ENCODE measurements at regions not wholly inside any gene's neighbourhood (a gene's known extent, or its start where the extent isn't known, plus 50 kb on each side); places are given as distances from the start of the nearest gene placed in this dataset.

- no peaks in the 10 kb centered on the region for H3K27me3 ChIP-seq (ENCODE audit: control insufficient read depth, insufficient read depth, low read length)
- no peak for DNase-seq (ENCODE audit: low read depth in 2 of 2)
- no peaks in the 10 kb centered on the region for H3K9me3 ChIP-seq (ENCODE audit: control insufficient read depth, insufficient read depth, low read depth, low read length)
- H3K79me2 ChIP-seq (ENCODE audit: control insufficient read depth, insufficient read depth, low read length) = no peaks in the 10 kb centered on the region
- no peak overlapping the region for H2AFZ ChIP-seq (ENCODE audit: low read length)
- H3K9ac ChIP-seq (ENCODE audit: insufficient read depth, low read length) = no peak overlapping the region
- H3K27ac ChIP-seq (ENCODE audit: insufficient read depth, low read length) = no peak overlapping the region
- no peak overlapping the region for H3K4me2 ChIP-seq (ENCODE audit: extremely low read depth, insufficient read depth, low read length)
- no peak for TF ChIP-seq CTCF (conservative IDR thresholded peaks at IDR 0.05 in 1 of 2, IDR thresholded peaks at IDR 0.05 in 1 of 2; ENCODE audit: low read depth in 1 of 2, low read length in 2 of 2)
- no peak for TF ChIP-seq EZH2 (IDR thresholded peaks at IDR 0.05; ENCODE audit: low read length, missing control alignments)
- no peak overlapping the region for H3K4me3 ChIP-seq (replicated peaks in 1 of 4; ENCODE audit: control extremely low read depth in 1 of 4, insufficient read depth in 1 of 4, low read depth in 3 of 4, low read length in 4 of 4)
- H3K4me1 ChIP-seq (ENCODE audit: control insufficient read depth, extremely low read depth, insufficient read depth, low read length) = no peaks in the 10 kb centered on the region
- H4K20me1 ChIP-seq (ENCODE audit: control insufficient read depth, extremely low read depth, insufficient read depth, low read length) = no peaks in the 10 kb centered on the region
- no peaks in the 10 kb centered on the region for H3K36me3 ChIP-seq (ENCODE audit: control insufficient read depth, insufficient read depth, low read length)
Observed at GRCh38 chr5:6140219-6140618, 238.1 kb downstream of the MED10 start.

DNA sequence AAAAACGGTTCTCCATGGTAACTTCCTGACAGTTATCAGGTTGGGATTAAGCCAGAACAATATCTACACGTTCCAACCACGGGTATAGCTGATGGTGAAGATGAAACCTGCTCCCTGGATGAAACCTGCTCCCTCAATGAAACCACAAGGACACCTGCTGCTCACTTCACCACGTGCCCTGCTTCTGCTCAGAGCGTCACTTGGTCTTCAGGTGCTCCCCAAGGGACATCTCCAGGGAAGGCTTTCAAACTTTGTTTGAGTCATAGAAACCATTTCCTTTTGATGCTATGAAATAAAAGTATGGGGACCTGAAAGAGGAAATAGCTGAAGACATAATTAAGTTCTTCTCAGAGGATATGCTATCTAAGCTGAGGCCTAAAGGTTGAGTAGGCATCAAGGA is 242.4 kb downstream of the MED10 start:
- no peaks in the 10 kb centered on the region for H3K27me3 ChIP-seq (ENCODE audit: control insufficient read depth, insufficient read depth, low read length)
- DNase-seq (ENCODE audit: low read depth in 2 of 2) = no peak
- H3K9me3 ChIP-seq (ENCODE audit: control insufficient read depth, insufficient read depth, low read depth, low read length) = no peaks in the 10 kb centered on the region
- no peaks in the 10 kb centered on the region for H3K79me2 ChIP-seq (ENCODE audit: control insufficient read depth, insufficient read depth, low read length)
- H4K20me1 ChIP-seq (ENCODE audit: control insufficient read depth, extremely low read depth, insufficient read depth, low read length) = no peaks in the 10 kb centered on the region
- no peak overlapping the region for H3K4me2 ChIP-seq (ENCODE audit: extremely low read depth, insufficient read depth, low read length)
- no peaks in the 10 kb centered on the region for H3K4me1 ChIP-seq (ENCODE audit: control insufficient read depth, extremely low read depth, insufficient read depth, low read length)
- no peak overlapping the region for H3K27ac ChIP-seq (ENCODE audit: insufficient read depth, low read length)
- no peak overlapping the region for H3K9ac ChIP-seq (ENCODE audit: insufficient read depth, low read length)
- no peaks in the 10 kb centered on the region for H3K36me3 ChIP-seq (ENCODE audit: control insufficient read depth, insufficient read depth, low read length)
- TF ChIP-seq EZH2 (IDR thresholded peaks at IDR 0.05; ENCODE audit: low read length, missing control alignments) = no peak
- no peak for TF ChIP-seq CTCF (conservative IDR thresholded peaks at IDR 0.05 in 1 of 2, IDR thresholded peaks at IDR 0.05 in 1 of 2; ENCODE audit: low read depth in 1 of 2, low read length in 2 of 2)
- H2AFZ ChIP-seq (ENCODE audit: low read length) = no peak overlapping the region
- H3K4me3 ChIP-seq (replicated peaks in 1 of 4; ENCODE audit: control extremely low read depth in 1 of 4, insufficient read depth in 1 of 4, low read depth in 3 of 4, low read length in 4 of 4) = no peak overlapping the region

DNA sequence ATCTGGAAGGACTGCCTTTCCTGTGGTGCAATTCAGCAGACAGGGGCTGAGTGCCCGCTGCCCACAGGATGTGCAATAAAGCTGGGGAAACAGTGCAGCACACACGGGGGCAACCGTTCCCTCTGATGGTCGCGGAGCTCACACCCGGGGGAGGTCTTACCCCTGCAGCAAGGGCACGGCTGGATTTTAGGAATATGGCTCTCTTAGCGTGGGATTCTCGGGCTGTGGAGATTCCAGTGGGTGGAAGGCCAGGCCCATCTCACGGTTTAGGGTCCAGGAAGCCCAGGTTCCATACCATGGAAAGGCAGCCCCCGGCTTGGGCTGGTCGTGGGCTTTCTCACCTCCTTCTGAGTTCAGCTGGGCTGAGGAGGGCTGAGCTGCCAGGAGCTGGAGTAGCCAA is 244.1 kb downstream of the MED10 start:
- no peaks in the 10 kb centered on the region for H3K27me3 ChIP-seq (ENCODE audit: control insufficient read depth, insufficient read depth, low read length)
- H2AFZ ChIP-seq (ENCODE audit: low read length) = no peak overlapping the region
- H3K27ac ChIP-seq (ENCODE audit: insufficient read depth, low read length) = no peak overlapping the region
- DNase-seq (ENCODE audit: low read depth in 2 of 2) = no peak
- no peak for TF ChIP-seq CTCF (conservative IDR thresholded peaks at IDR 0.05 in 1 of 2, IDR thresholded peaks at IDR 0.05 in 1 of 2; ENCODE audit: low read depth in 1 of 2, low read length in 2 of 2)
- no peak for TF ChIP-seq EZH2 (IDR thresholded peaks at IDR 0.05; ENCODE audit: low read length, missing control alignments)
- no peak overlapping the region for H3K4me2 ChIP-seq (ENCODE audit: extremely low read depth, insufficient read depth, low read length)
- no peak overlapping the region for H3K4me3 ChIP-seq (replicated peaks in 1 of 4; ENCODE audit: control extremely low read depth in 1 of 4, insufficient read depth in 1 of 4, low read depth in 3 of 4, low read length in 4 of 4)
- no peaks in the 10 kb centered on the region for H3K9me3 ChIP-seq (ENCODE audit: control insufficient read depth, insufficient read depth, low read depth, low read length)
- no peaks in the 10 kb centered on the region for H3K79me2 ChIP-seq (ENCODE audit: control insufficient read depth, insufficient read depth, low read length)
- H3K4me1 ChIP-seq (ENCODE audit: control insufficient read depth, extremely low read depth, insufficient read depth, low read length) = no peaks in the 10 kb centered on the region
- H4K20me1 ChIP-seq (ENCODE audit: control insufficient read depth, extremely low read depth, insufficient read depth, low read length) = no peaks in the 10 kb centered on the region
- H3K36me3 ChIP-seq (ENCODE audit: control insufficient read depth, insufficient read depth, low read length) = no peaks in the 10 kb centered on the region
- H3K9ac ChIP-seq (ENCODE audit: insufficient read depth, low read length) = no peak overlapping the region

Measured in fibroblast of lung (primary cell).